Stimulated activated CD4-positive, alpha-beta T cell treated with anti-CD3 and anti-CD28 coated beads, TNF-alpha, amount 100 ng/mL, for 1 hour (primary cell): ENCODE measurements at regions not wholly inside any gene's neighbourhood (a gene's known extent, or its start where the extent isn't known, plus 50 kb on each side); places are given as distances from the start of the nearest gene placed in this dataset.

ENCODE experiments used
- DNase-seq, 3 donors: peaks; one replicate each; pipeline ENCODE4 v3.0.0-alpha.2; 2020; ENCODE audit warnings: low read depth in 3 of 3, low spot score in 1 of 3

DNA sequence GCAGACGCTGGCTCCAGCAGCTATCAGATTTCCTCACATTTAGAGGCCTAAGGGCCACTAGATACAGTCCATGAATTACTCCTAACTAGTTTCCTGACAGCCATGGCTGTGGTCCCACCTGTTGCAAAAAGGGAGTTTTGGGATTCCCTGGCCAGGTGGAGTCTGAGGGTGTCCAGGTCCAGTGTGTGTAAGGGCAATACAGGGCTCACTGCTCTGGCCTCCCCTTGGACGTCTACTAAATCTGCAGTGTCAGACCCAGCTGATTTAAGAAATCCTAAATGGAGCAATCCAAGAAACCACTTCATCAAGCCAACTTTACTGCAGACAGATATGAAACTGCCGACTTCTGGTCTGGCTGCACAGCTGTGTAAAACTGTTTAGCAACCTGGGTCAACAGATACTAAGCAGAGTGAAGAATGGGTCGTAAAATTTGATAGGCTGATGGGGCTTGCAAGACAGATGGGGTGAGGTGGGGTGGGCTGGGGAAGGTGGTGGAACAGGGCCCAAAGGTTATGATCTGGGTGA is 116.4 kb downstream of the GADD45G start:
- DNase-seq = no peak

DNA sequence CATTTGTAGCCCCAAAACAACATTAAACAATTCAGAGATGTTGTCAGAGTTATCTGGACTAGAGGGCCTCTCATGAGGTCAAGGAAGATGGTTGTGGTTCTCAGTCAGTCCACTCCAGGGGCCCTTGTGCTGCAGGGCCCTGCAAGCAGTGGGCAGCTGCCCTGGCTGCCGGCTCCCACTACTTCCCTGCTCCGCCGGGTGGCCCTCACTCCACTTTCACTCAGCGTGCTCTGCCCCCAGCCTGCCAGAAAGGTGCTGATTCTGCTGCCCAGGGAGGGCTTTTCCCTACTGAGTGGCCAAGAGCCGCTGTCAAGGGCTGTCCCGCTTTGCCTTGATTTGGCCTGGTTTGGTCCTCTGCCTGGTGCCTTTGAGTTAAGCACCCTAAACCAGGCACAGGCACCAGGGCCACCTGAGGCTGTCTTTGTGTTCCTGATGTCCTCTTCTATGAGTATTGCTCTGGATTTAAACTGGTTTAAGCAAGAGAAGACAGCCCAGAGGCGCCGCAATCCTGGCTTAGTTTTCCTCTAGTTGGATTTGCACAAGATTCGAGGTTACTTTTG is 117.2 kb downstream of the GADD45G start:
- no peak for DNase-seq

DNA sequence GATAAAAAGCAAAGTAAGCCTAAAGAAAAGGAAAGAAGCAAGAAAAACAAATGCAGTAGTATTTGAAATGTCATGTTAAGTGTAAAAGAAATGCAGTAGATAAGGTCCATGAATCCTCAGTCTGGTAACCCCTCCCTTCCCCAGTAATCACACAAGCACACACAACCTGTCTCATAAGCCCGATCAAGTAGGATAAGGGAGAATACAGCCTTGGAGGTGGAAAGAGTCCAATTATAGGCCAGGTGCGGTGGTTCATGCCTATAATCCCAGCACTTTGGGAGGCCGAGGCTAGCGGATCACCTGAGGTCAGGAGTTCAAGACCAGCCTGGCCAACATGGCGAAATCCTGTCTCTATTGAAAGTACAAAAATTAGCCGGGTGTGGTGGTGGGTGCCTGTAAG is 117.9 kb downstream of the GADD45G start:
- DNase-seq = no peak

DNA sequence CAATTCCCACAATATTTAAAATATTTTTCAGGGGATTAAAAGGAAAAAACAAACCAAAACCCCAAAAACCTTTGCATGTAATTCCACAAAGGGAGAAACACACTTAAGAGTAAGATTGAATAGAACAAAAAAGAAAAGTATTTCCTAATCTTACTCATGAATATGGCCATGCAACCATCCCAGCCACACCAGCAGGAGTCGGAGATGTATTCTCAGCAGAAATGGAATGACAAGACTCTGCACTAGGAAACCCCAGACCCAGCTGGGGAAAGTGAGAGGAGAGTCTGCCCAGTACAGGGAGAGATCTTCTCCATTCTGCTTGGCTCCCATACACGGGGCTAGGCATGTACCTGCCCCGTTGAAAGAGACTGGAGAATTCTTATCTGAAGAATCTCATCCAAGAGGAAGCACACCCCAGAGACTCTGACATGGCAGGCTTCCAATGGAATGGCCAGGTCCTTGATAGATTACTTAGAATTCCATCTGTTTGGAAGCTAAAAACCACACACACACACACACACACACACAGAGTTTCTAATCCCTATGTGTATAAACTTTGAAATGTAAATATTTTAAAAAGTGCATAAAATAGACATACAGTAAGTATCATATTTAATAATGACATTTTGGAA is 118.8 kb downstream of the GADD45G start:
- no peak for DNase-seq

DNA sequence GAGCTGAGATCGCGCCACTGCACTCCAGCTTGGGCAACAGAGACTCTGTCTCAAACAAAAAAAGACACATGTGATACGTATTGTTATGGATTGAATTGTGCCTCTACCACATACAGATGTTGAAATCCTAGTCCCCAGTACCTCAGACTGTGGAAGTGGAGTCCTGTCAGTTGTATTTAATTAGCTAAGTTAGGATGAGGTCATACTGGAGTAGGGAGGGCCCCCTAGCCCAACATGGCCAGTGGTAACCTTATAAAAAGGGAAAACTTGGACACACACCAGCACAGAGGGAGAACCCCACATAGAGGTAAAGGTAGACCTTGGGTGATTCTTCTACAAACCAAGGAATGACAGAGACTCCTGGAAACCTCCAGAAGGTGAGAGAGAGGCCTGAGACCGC is 119.8 kb downstream of the GADD45G start:
- no peak for DNase-seq

DNA sequence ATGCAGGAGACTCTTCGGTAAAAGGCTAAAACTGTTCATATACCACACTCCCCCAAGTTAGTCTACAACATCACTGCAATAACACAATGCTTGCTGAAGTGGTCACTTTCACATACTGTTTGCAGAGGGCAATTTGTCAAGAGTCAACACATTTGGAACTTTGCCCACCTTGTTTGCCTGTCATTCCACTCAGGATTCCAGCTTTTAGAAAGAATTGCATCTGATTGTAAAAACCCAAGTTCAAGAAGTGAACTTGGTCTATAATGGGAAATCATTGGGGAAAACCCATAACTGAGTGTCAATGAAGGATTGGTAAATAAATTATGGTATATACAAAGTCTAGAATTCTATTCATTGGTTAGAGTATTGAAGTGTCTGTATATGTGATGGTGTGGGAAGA is 120.5 kb downstream of the GADD45G start:
- DNase-seq = no peak

DNA sequence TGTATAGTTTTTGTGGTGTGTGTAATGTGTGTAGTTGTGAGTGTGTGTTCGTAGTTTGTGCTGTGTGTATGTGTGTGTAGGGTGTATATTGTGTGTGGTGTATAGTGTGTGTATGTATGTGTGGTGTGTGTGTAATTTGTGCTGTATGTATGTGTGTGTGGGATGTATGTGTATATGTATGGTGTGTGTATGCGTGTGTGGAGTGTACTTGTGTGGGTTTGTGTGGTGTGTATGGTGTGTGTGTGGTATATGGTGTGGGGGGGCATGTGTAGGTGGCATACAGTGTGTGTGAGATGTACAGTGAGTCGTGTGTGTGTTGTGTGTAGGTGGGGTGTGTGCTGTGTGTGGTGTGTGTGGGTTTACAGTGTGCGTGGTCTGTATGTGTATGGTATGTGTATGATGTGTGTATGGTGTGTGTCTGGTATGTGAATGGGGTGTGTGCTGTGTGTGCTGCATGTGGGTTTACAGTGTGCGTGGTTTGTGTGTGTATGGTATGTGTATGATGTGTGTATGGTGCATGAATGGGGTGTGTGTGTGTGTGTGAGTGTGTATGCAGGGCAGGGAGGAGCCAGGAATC is 125.2 kb downstream of the GADD45G start:
- DNase-seq = no peak

DNA sequence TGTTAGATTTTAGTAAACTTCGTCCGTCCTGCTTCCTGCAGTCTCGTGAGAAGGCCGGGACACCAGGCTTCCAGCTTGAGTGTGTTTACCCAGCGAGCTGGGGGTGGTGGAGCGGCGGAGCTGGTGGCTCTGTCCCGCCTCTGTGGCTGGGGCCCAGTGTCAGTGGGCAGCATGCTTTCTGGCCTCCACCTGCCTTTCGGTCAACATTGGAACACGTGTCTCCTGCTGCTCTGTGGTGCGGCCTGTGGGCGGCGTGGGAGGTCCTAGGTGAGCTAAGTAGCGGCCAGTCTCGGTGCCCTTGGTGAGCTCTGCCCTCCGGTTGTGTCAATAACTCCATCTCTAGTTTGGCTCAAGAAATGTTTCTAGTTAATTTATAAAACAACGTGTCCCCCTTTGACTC is 125.9 kb downstream of the GADD45G start:
- no peak for DNase-seq

DNA sequence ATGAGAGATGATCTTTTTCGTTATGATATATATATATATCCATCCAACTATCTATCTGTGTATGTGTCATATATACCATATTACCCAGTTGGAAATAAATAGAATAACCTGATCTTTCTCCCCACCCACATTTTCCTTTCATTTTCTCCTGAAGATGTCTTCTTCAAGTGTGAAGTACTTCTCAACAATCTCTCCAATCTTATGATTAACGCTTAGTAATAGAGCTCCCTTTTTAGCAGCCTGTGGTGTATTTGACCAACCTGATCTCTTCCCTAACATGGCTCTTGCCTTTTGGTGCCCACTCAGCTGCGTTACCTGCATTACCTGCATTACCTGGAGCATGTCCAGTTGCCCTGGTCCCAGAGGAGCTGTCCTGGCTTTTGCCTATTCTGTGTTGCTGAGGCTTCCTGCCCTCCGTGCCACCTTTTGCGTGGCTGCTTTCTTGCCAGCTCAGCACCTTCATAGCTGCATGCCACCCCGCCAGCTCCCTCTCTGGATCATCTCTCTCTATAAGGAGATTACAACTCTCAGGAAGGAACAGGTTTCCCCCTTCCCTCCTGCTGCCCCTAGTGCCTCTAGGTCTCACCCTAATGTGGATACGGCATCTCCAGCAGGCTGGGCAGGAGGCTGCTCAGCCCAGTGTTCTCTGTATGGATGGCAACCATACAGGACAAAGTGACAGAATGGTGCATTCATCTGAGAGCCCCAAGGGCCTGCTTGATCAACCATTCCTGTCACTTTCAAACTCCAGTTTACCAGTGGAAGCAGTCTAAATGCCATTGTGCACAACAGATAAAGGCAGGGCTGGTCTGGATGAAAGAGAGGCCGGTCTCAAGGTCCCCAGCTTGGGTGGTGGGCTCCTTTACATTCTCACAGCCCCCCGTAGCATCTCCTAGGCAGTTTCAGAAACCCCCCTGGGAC is 126.7 kb downstream of the GADD45G start:
- no peak for DNase-seq

DNA sequence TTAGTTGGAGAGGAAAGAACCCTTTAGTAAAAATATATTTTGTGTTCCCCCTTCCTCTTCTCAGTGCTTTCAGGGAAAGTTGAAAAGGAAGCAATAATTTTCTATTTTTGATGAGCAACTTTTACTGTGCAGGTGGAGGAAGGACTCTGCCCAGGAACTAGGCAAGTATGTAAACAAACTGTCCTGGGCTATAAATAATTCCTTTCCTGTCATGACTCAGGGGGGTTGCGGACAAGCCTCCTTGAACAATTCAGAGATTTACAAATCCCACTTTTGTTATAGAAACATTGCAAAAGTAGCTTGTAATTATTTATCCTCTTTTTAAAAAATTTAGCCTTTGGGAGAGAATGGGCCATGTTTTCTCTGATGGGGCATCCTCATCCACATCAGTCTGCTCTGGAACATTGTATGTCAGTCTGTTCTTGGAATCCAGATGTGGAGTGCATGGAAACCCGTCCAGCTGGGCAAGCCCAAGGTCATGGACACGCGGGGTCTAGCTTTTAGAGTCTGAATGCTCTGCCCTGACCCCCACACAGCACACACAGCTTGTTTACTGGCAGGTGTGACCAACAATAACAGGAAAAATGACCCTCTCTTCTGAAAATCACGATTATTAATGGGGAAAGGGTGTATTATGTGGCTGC is 127.6 kb downstream of the GADD45G start:
- DNase-seq = no peak

DNA sequence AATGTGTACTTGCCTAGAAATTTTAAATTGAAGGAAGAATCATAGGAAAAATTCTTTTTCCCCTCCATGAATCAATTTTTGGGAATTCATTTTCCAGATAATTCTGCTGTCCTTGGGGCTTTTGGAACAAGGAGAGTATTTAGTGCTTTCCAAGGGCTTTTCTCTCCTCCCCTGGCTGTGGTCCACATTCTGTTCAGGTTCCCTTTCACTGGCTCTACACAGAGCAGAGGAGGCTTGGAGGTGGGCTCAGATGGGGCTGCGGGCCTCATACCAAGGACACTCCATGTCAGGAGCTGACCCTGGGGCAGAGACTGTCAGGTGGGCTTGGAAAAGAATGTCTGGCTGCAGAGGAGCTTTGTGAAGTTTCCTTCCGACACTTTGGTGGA is 128.1 kb downstream of the GADD45G start:
- DNase-seq = no peak

DNA sequence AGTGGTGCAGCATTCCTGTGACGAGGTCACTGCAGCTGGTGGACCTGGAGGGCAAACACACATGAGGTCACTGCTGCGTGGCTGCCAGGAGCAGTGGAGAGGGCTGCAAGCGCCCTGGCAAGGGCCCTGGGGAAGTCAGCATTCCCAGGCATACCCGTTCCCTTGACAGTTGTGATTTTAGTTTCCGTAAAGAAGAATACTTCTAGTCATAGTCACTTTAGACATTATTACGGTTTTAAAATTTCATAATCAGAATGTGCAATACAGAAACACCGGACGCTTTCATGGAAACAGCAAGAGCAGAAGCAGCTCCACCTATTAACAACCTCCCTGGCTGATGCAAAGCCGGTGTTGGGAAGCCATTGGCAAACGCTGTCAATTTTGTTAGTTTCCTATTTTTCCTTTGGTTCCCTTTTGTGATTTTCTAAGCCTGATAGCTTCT is 129.8 kb downstream of the GADD45G start:
- no peak for DNase-seq

DNA sequence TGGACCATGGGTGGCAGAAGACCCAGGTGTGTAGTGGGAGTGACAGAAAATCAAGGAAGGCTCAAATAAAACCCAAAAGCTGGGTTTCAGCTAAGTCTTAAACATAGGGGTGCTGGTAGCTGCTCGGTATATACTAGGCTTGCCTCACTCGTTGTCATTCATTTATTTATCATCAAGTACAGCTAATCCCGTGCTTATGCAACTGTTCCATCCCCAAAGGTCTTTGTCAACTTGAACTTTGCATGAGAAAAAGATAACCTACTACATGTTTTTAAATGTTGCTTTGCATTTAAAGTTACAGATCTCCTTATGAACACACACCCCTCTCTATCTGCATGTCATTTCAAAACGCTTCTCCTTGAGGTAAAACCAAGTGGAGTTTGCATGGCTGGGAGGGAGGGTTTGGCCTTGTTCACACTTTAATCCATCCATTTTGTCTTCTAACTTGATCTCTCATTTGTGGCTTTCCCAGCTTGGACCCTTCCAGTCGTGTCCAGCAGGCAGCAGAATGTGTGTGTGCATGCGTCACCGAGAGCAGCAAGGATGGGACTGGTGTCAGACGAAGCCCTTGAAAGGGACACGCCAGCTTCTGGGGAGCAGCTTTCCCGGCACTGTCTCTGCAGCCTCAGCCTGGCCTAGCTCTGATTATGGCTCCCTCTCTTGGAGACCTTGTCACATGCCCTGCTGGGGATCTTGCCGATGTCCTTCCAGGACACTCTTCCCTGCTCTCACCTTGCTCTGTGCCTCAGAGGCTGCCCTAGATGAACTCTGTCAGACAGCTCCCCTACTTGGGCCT is 133.5 kb downstream of the GADD45G start:
- no peak for DNase-seq

DNA sequence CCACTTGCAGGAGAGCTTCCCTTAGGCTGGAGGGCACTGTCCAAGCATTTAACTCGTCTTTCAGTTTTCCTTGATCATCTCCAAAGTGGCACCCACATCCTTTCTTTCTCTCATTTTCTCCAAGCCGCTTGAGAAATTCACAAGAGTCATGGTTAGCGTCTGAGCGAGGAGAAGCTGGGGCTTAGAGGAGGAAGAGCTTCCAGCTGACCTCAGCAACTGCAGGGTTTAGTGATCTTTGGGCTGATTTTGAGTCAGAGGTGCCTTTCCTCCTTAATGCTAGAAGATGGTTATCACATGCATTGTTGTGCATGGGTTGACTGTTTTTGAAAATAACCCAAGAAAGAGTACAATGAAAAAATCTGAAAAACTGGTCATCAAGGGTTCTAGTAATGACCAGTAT is 134.7 kb downstream of the GADD45G start:
- DNase-seq = no peak

DNA sequence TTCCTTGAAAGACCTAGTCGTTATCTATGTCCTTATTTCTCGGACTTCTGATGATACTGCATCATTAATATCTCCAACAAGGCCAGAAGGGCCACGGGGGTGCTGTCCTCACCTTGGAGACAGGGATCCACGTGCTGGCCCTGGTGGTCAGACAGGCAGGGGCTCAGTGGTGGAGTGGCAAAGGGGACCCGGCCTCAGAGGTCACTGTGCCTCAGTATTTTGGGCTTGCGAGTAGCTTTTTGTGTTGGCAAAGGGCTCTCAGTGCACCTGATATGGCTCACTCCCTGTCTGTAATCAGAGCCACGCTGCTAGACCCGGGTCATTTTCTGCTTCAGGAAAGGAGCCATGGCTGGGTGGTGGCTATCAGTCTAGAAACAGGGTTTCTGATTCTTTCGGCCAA is 135.1 kb downstream of the GADD45G start:
- no peak for DNase-seq

DNA sequence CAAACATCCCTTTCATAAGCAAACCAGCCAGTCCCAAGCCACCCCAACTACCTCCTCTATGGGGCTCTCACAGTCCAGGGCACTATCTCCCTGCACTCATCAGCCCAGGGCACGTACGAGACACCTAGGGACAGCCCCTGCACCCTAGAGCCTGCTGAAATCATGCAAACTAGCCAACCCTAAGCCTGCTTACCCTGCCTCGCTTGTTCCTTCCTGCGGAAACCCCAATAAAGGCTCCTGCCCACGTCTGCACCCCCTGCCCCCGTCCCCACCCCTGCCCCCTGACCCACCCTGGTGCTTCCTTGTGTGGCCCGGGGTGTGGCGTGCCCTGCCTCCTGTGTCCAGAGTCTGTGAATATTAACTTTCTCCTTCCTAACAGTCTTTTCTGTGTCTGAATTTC is 135.9 kb downstream of the GADD45G start:
- no peak for DNase-seq

DNA sequence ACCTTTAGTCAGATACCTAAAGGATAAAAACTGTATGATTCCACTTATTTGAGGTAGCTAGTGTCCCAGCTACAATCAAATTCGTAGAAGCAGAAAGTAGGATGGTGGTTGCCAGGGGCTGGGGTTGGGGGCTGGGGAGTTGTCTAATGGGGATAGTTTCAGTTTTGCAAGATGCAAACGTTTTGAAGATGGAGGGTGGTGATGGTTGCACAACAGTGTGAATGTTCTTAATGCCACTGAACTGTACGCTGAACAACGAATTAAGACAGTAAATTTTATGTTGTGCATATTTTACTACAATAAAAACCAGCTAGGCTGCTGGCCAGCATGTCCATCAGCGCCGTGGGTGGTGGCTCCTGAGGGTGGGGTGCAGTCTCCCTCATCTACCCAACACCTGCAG is 137.8 kb downstream of the GADD45G start:
- no peak for DNase-seq

DNA sequence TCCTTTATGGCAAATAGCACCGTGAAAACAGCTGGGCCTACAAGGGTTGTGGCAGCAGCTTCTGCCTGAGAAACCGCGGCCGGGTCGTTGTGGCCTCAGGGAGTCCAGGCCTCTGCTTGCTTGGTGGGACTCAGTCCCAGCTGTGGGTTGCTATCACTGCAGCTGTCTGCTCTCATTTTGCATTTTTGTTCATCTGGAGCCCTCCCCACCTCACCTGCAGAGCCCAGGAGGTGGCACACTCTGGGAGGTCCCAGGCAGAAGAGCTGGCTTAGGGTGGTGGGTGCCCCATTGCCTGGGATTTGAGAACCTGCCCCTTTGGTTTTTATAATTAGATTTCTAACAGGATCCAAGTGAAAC is 138.4 kb downstream of the GADD45G start:
- DNase-seq = no peak

DNA sequence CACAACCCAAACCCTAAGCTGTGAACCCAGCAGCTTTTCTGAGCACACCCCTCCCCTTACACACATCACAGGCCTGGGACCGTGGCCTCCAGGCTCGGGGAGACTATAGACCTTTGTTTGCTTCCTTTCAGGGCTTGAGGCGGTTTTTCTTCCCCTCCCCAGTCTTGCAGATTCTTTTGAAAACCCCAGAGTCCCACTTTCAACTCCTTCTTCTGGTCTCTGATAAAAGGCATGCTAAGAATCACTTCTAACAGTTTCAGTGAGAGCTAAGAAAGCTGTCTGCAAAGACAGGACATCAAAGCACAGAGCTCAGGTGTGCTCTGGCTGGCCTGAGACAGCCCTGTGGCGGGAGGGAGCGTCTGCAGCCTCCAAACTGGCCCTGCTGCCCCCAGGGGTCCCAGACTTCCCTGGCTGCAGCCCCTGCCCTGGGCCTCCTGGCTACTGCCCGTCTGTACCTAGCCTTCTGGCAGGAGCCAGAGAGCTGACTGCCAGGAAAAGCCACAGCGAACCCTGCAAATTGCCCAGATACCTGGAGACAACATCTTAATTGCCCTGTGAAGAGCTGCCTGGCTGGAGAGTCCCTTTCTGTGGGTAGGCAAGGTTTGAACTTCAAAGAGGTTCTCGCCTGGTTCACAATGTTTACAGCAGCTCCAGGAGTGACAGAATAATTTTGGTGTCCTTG is 138.9 kb downstream of the GADD45G start:
- DNase-seq = peak in 2 of 3 donors; percentile 16 to 29

DNA sequence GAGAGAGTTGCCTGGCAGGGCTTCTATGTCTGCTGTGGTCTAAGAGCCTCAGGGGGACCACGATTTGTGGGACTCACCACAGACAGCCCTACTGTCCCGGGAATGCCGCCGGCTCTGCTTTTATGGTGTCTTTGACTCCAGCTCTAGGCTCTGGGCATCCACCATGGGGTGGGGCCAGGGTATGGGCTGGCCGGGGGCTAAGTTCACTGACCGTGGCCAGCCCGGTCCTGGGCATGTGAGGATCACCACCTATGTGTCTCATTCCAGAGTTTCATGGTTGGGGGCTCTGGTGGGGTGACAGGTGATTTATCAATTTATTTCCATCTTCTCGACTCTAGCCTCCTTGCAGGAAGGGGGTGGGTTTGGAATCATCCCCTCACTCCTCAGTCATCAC is 139.4 kb downstream of the GADD45G start:
- no peak for DNase-seq
